GM18498 (cell line): ENCODE measurements at regions not wholly inside any gene's neighbourhood (a gene's known extent, or its start where the extent isn't known, plus 50 kb on each side); places are given as distances from the start of the nearest gene placed in this dataset.

Experiments used
- ATAC-seq: cut with Tn5 transposase; IDR thresholded peaks from one replicate; pipeline ENCODE4 v1.9.1; 2021; ENCODE audit warnings: mild to moderate bottlenecking, moderate library complexity; ENCODE audit not compliant: unreplicated experiment

- no peak for ATAC-seq
These were observed 55.1 kb upstream of the MLIP start for GRCh38 chr6:54056105-54056504.

GRCh38 chr6:54057058-54057457 is 54.2 kb upstream of the MLIP start:
- ATAC-seq: no peak

- no peak for ATAC-seq
These were observed 53.0 kb upstream of the MLIP start for GRCh38 chr6:54058236-54058635.

- ATAC-seq: no peak
These were observed 51.6 kb upstream of the MLIP start for GRCh38 chr6:54059683-54060082.

- no peak for ATAC-seq
These were observed 51.0 kb upstream of the MLIP start for GRCh38 chr6:54060286-54060685.
